Body of pancreas (tissue), 4 donors: ENCODE measurements at regions not wholly inside any gene's neighbourhood (a gene's known extent, or its start where the extent isn't known, plus 50 kb on each side); places are given as distances from the start of the nearest gene placed in this dataset.

Experiments
- ATAC-seq: fragments of 150-250 bp; one replicate; pipeline ENCODE4 v1.9.1; 2016
- DNase-seq, 4 donors: peaks; one replicate each; pipeline ENCODE4 v3.0.0-alpha.2; 2019
- H3K27ac ChIP-seq, 4 donors: fragments of 200-600 bp; sonication (generic); 1 replicate in 3 of 4; 2 replicates in 1 of 4; pipeline versions ENCODE4 v1.5.1 to v1.6.1; 2016 to 2019; ENCODE audit warnings: mild to moderate bottlenecking in 1 of 4, mixed read lengths in 1 of 4, moderate library complexity in 1 of 4
- H3K27me3 ChIP-seq, 2 donors: fragments of 200-600 bp; sonication (generic); one replicate each; pipeline ENCODE4 v1.6.0; 2016; ENCODE audit warnings: mild to moderate bottlenecking in 1 of 2
- H3K36me3 ChIP-seq, 2 donors: fragments of 200-600 bp; sonication (generic); replicated peaks in 1 of 2; 2 replicates each; pipeline ENCODE4 v1.5.1; 2016; ENCODE audit warnings: low read depth in 2 of 2; ENCODE audit not compliant: insufficient read depth in 1 of 2
- H3K4me1 ChIP-seq: fragments of 200-600 bp; sonication (generic); one replicate; pipeline ENCODE4 v1.6.0; 2016
- H3K4me3 ChIP-seq, 2 donors: fragments of 200-600 bp; sonication (generic); 1 replicate in 1 of 2; 2 replicates in 1 of 2; pipeline ENCODE4 v1.5.1; 2016 to 2019
- H3K9me3 ChIP-seq, 3 donors: fragments of 200-600 bp; sonication (generic); 1 replicate in 2 of 3; 2 replicates in 1 of 3; pipeline ENCODE4 v1.5.1; 2016
- POLR2A ChIP-seq, 3 donors: fragments of 450-650 bp; IDR thresholded peaks; one replicate each; pipeline ENCODE4 v1.6.1; 2016; ENCODE audit warnings: antibody characterized with exemption in 3 of 3, mild to moderate bottlenecking in 2 of 3
- WGBS, 2 donors: methylation state at CpG; one replicate each; pipeline ENCODE4 v1.1.5; 2017; 5-methylcytosine and 5-hydroxymethylcytosine counted together
- intact Hi-C: fragments of 100-400 bp; cut with DNase I; formaldehyde crosslinking; loops from one replicate; pipeline ENCODE4 v1.15.1; 2023
- TF ChIP-seq, protein P1 (sequence below), 7 experiments: fragments of 450-650 bp in 4 of 7; fragments of 200-600 bp in 3 of 7; sonication (generic) in 3 of 7; IDR thresholded peaks; one replicate each; pipeline ENCODE4 v1.5.1; 2016 to 2019; ENCODE audit warnings: antibody characterized with exemption in 7 of 7

DNA sequence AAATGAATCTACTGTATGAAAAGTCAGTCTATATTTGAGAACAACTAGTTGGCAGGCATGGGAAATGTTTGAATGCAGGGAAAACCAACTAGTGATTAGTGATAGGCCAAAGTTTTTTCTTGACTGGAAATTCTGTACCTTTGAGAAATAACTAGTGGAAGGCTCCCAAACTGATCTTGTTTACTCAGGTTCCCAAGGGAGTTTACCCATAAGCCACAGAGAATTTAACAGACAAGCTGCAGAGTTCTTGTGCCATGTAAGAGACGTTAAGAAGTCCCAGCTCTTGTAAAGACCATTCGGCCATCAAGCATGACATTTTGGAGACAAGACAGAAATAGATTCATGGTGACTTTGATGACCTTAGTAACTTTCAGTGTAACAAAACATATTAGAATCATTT, 1882.8 kb upstream of the SEL1L start:
- no peaks in the 10 kb centered on the region for H3K9me3 ChIP-seq
- ATAC-seq = no peak
- no peak for DNase-seq
- H3K4me1 ChIP-seq = peaks cover 5% of the 10 kb centered on the region
- H3K27me3 ChIP-seq = no peaks in the 10 kb centered on the region
- H3K4me3 ChIP-seq = no peak overlapping the region
- TF ChIP-seq, protein P1, sequence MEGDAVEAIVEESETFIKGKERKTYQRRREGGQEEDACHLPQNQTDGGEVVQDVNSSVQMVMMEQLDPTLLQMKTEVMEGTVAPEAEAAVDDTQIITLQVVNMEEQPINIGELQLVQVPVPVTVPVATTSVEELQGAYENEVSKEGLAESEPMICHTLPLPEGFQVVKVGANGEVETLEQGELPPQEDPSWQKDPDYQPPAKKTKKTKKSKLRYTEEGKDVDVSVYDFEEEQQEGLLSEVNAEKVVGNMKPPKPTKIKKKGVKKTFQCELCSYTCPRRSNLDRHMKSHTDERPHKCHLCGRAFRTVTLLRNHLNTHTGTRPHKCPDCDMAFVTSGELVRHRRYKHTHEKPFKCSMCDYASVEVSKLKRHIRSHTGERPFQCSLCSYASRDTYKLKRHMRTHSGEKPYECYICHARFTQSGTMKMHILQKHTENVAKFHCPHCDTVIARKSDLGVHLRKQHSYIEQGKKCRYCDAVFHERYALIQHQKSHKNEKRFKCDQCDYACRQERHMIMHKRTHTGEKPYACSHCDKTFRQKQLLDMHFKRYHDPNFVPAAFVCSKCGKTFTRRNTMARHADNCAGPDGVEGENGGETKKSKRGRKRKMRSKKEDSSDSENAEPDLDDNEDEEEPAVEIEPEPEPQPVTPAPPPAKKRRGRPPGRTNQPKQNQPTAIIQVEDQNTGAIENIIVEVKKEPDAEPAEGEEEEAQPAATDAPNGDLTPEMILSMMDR (IDR thresholded peaks at IDR 0.05) = no peak
- no peak for TF ChIP-seq POLR2A (IDR thresholded peaks at IDR 0.05)
- intact Hi-C loops = no loop called here
- WGBS, 2 donors = 55 to 60% methylated on average over 2 of the region's 2 CpGs
- H3K36me3 ChIP-seq = no peaks in the 10 kb centered on the region
- no peak overlapping the region for H3K27ac ChIP-seq

DNA sequence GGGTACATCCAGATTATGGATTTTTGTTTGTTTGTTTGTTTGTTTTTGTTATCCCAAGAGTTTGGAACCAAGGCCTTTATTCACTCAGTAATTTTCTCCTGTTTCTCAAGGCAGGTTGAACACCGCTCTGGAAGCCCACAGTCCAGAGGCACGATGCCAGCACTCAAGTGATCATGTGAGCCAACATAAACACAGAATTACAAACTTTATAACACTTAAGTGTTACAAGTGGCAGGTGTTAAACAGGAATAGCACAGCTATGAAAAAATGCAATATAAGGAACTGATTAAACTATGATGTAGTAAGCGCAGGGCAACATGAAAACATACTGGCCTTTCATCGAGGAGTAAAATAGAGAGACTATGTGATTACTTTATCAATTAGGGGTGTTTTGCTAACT, 1885.8 kb upstream of the SEL1L start:
- no peaks in the 10 kb centered on the region for H3K27me3 ChIP-seq
- peaks cover 5% of the 10 kb centered on the region for H3K4me1 ChIP-seq
- no peak for ATAC-seq
- H3K27ac ChIP-seq = no peak overlapping the region
- intact Hi-C loops = no loop called here
- DNase-seq = peak; percentile 37 to 76 (median 53)
- no peak overlapping the region for H3K4me3 ChIP-seq
- no peaks in the 10 kb centered on the region for H3K9me3 ChIP-seq
- no peaks in the 10 kb centered on the region for H3K36me3 ChIP-seq
- TF ChIP-seq POLR2A (IDR thresholded peaks at IDR 0.05) = no peak
- TF ChIP-seq, protein P1 (IDR thresholded peaks at IDR 0.05) = no peak
- WGBS, 2 donors = 30 to 32% methylated on average over 4 of the region's 4 CpGs

DNA sequence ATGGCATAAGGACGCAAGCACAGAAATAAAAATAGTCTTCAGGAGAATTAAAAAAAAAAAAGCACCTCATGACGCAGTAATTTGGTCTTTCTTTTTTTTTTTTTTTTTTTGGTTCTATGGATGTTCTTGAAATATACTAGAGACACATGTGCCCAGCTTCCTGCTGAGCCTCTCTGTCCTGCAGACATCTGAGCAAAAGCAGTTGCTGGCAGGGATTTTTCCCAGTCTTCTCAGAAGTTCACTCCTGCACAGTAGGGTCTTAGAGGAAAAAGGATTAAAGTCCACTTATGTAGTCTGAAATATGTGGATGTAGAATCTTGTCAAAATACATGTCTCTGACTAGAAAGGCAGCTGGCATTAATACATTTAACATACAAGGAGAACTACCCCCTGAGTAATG, 1888.1 kb upstream of the SEL1L start:
- intact Hi-C loops = no loop called here
- Histone ChIP-seq H3K4me1 (peaks cover 5% of the 10 kb centered on the region), H3K36me3 (no peaks in the 10 kb centered on the region), H3K27ac (no peak overlapping the region), H3K27me3 (no peaks in the 10 kb centered on the region), H3K4me3 (no peak overlapping the region), H3K9me3 (no peaks in the 10 kb centered on the region)
- ATAC-seq (no peak), DNase-seq (no peak)
- TF ChIP-seq, protein P1 (IDR thresholded peaks at IDR 0.05) = no peak
- no peak for TF ChIP-seq POLR2A (IDR thresholded peaks at IDR 0.05)
- 71 to 85% methylated on average over 2 of the region's 2 CpGs for WGBS, 2 donors

DNA sequence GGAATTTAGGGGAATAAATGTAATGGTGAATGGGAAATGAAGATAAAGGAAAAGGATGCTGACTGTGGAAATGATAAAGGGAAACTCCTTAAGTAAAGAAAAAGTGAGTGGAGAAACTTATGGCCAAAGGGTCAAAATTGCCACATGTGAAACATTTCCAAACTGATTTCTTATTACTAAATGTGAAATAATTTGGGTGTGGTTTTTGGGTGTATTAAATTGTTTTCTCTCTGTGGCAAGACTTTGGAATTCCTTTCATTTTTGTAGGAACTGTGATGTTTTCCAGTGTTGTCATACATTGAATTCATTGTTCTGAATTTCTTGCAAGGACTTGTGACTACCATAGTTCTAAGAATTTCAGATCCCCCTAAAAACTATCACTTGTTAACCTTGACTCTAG, 1891.5 kb upstream of the SEL1L start:
- intact Hi-C loops = no loop called here
- no peak for ATAC-seq
- TF ChIP-seq, protein P1 (IDR thresholded peaks at IDR 0.05) = no peak
- TF ChIP-seq POLR2A (IDR thresholded peaks at IDR 0.05) = no peak

DNA sequence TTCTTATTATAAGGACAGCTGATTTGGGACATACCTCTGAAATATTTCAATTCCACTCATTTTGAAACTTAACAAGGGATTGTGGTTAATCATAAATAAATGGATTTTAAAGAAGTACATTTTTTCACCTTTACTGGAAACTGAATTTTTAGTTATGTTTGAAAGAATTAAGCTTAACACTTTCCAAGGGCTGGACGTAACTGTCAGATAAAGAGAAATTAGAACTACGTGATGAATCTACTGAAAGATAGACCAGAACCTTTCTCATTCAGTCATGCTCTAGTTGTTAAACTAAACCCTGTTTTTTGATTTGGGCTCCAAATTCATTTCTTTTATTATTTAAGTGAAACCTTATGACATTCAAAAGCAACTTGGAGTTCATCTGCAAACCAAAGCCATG, 1892.1 kb upstream of the SEL1L start:
- H3K36me3 ChIP-seq = no peaks in the 10 kb centered on the region
- intact Hi-C loops = no loop called here
- 89 to 92% methylated on average over 2 of the region's 2 CpGs for WGBS, 2 donors
- H3K9me3 ChIP-seq = no peaks in the 10 kb centered on the region
- no peaks in the 10 kb centered on the region for H3K4me1 ChIP-seq
- TF ChIP-seq, protein P1 (IDR thresholded peaks at IDR 0.05) = no peak
- TF ChIP-seq POLR2A (IDR thresholded peaks at IDR 0.05) = no peak
- ATAC-seq (no peak), DNase-seq (no peak)
- no peak overlapping the region for H3K4me3 ChIP-seq
- H3K27ac ChIP-seq = no peak overlapping the region
- H3K27me3 ChIP-seq = no peaks in the 10 kb centered on the region

More for the DNA sequence above, 1891.5 kb upstream of the SEL1L start:
- DNase-seq = no peak
- Histone ChIP-seq H3K27me3 (no peaks in the 10 kb centered on the region), H3K9me3 (no peaks in the 10 kb centered on the region), H3K36me3 (no peaks in the 10 kb centered on the region), H3K27ac (no peak overlapping the region), H3K4me3 (no peak overlapping the region), H3K4me1 (no peaks in the 10 kb centered on the region)
